ENCODE measurements at regions not wholly inside any gene's neighbourhood (a gene's known extent, or its start where the extent isn't known, plus 50 kb on each side); places are given as distances from the start of the nearest gene placed in this dataset.

DNA sequence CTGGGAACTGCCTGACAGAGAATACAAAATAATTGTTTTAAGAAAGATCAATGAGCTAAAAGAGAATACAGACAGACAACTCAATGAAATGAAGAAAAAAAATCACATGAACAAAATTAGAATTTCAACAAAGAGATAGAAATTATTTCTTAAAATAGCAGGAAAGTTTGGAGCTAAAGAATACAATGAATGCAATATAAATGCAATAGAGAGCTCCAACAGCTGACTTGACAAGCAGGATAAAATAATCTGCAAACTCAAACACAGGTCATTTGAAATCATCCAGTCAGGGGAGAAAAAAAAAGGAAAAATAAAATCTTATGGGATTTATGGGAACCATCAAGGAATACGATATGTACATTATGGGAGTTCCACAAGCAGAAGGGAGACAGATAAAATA, 902.7 kb upstream of the ZEB2 start:
- no peak for TF ChIP-seq EZH2 (IDR thresholded peaks at IDR 0.05; ENCODE audit: low read length, unreplicated experiment)
- TF ChIP-seq, protein P1, sequence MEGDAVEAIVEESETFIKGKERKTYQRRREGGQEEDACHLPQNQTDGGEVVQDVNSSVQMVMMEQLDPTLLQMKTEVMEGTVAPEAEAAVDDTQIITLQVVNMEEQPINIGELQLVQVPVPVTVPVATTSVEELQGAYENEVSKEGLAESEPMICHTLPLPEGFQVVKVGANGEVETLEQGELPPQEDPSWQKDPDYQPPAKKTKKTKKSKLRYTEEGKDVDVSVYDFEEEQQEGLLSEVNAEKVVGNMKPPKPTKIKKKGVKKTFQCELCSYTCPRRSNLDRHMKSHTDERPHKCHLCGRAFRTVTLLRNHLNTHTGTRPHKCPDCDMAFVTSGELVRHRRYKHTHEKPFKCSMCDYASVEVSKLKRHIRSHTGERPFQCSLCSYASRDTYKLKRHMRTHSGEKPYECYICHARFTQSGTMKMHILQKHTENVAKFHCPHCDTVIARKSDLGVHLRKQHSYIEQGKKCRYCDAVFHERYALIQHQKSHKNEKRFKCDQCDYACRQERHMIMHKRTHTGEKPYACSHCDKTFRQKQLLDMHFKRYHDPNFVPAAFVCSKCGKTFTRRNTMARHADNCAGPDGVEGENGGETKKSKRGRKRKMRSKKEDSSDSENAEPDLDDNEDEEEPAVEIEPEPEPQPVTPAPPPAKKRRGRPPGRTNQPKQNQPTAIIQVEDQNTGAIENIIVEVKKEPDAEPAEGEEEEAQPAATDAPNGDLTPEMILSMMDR (conservative IDR thresholded peaks at IDR 0.05; ENCODE audit: low read depth, low read length) = no peak

All from PC-3 (cell line).